A549 (cell line): ENCODE measurements at regions not wholly inside any gene's neighbourhood (a gene's known extent, or its start where the extent isn't known, plus 50 kb on each side); places are given as distances from the start of the nearest gene placed in this dataset.

ENCODE experiments used
- ATAC-seq, 2 experiments: fragments of 200-7000 bp in 1 of 2; fragments of >200 bp in 1 of 2; cut with Nextera tagmentation in 1 of 2; cut with Tn5 transposase in 1 of 2; 3 replicates each; pipeline versions ENCODE4 v1.8.0 to v1.9.1; 2018 to 2020; ENCODE audit warnings: mild to moderate bottlenecking in 1 of 2, moderate library complexity in 1 of 2
- CTCF ChIA-PET: fragments of 300-600 bp; sonication (Branson Sonifier 250); formaldehyde crosslinking; extraction: SDS; loops from one replicate; lab custom pipeline; 2021; ENCODE audit warnings: antibody characterized with exemption, inconsistent platforms; lab: Yijun Ruan, JAX
- POLR2A ChIA-PET: fragments of 350-600 bp; formaldehyde crosslinking; extraction: SDS; loops from one replicate; lab custom pipeline; 2021; ENCODE audit warnings: antibody characterized with exemption, inconsistent platforms; lab: Yijun Ruan, JAX
- DNase-seq, 2 experiments: peaks; one replicate each; pipeline versions ENCODE4 v3.0.0 to v3.0.0-alpha.2; 2011 to 2016; ENCODE audit warnings: low read depth in 1 of 2, low spot score in 1 of 2
- FAIRE-seq: peaks from 2 replicates; lab custom pipeline; 2011; peaks lifted over from hg19 to GRCh38; lab: Jason Lieb, UNC
- H3K27ac ChIP-seq, 2 experiments: fragments of >200 bp; sonication (Bioruptor Twin); formaldehyde crosslinking; 3 replicates each; pipeline ENCODE4 v1.5.1; 2016 to 2017
- H3K4me1 ChIP-seq: fragments of >200 bp; sonication (Bioruptor Twin); formaldehyde crosslinking; 3 replicates; pipeline ENCODE4 v1.6.1; 2016
- H3K4me2 ChIP-seq: fragments of >200 bp; sonication (Bioruptor Twin); formaldehyde crosslinking; 3 replicates; pipeline ENCODE4 v1.6.1; 2016
- H3K4me3 ChIP-seq: fragments of >200 bp; sonication (Bioruptor Twin); formaldehyde crosslinking; 3 replicates; pipeline ENCODE4 v1.5.1; 2016
- H3K9me3 ChIP-seq: fragments of >200 bp; sonication (Bioruptor Twin); formaldehyde crosslinking; 3 replicates; pipeline ENCODE4 v1.6.1; 2016
- ATOH8 ChIP-seq: fragments of 250-450 bp; sonication (Bioruptor Pico); IDR thresholded peaks from 2 replicates; pipeline ENCODE4 v1.5.0; 2020; ENCODE audit warnings: low read depth, mild to moderate bottlenecking, moderate library complexity
- BHLHE40 ChIP-seq: IDR thresholded peaks from 2 replicates; pipeline ENCODE4 v1.6.1; 2012; ENCODE audit warnings: low read depth, low read length, inconsistent platforms
- CBX8 ChIP-seq: fragments of 200-600 bp; sonication (generic); IDR thresholded peaks from 2 replicates; pipeline ENCODE4 v1.6.1; 2016
- CEBPB ChIP-seq, 2 experiments: fragments of >200 bp in 1 of 2; sonication (Bioruptor Twin) in 1 of 2; formaldehyde crosslinking in 1 of 2; IDR thresholded peaks; 2 replicates each; pipeline ENCODE4 v1.6.1; 2012 to 2016
- EHMT2 ChIP-seq: fragments of 200-600 bp; sonication (generic); IDR thresholded peaks from 2 replicates; pipeline ENCODE4 v1.6.1; 2016; ENCODE audit warnings: antibody characterized with exemption, low read depth, mild to moderate bottlenecking, moderate library complexity
- ELK1 ChIP-seq: fragments of 150-350 bp; IDR thresholded peaks from 2 replicates; pipeline ENCODE4 v1.6.1; 2014; ENCODE audit warnings: low read depth, mild to moderate bottlenecking, low read length
- ESRRA ChIP-seq: fragments of 150-350 bp; IDR thresholded peaks from 2 replicates; pipeline ENCODE4 v1.6.1; 2014; ENCODE audit warnings: mild to moderate bottlenecking, low read length, borderline replicate concordance
- FOSB ChIP-seq: fragments of 250-450 bp; sonication (Bioruptor Pico); IDR thresholded peaks from 2 replicates; pipeline ENCODE4 v1.5.0; 2020; ENCODE audit warnings: mild to moderate bottlenecking, moderate library complexity
- HOXA7 ChIP-seq: fragments of 250-450 bp; sonication (Bioruptor Pico); IDR thresholded peaks from 2 replicates; pipeline ENCODE4 v1.5.0; 2020; ENCODE audit warnings: mild to moderate bottlenecking, moderate library complexity
- HOXB13 ChIP-seq: fragments of 250-450 bp; sonication (Bioruptor Pico); IDR thresholded peaks from 2 replicates; pipeline ENCODE4 v1.5.0; 2020; ENCODE audit warnings: low read depth, mild to moderate bottlenecking, moderate library complexity
- HOXB5 ChIP-seq: fragments of 250-450 bp; sonication (Bioruptor Pico); IDR thresholded peaks from 2 replicates; pipeline ENCODE4 v1.5.0; 2020; ENCODE audit warnings: mild to moderate bottlenecking, moderate library complexity
- JUN ChIP-seq, 2 experiments: fragments of >200 bp; sonication (Bioruptor Twin); formaldehyde crosslinking; IDR thresholded peaks; 2 replicates in 1 of 2; 3 replicates in 1 of 2; pipeline ENCODE4 v1.6.1; 2016 to 2017
- KDM5A ChIP-seq: fragments of 200-600 bp; sonication (generic); IDR thresholded peaks from 2 replicates; pipeline ENCODE4 v1.6.1; 2016; ENCODE audit warnings: antibody characterized with exemption, mild to moderate bottlenecking
- MAFK ChIP-seq: fragments of 450-650 bp; IDR thresholded peaks from 2 replicates; pipeline ENCODE4 v1.6.1; 2014; ENCODE audit not compliant: partially characterized antibody
- MAZ ChIP-seq: fragments of 150-350 bp; IDR thresholded peaks from 2 replicates; pipeline ENCODE4 v1.6.1; 2014; ENCODE audit warnings: antibody characterized with exemption, low read depth, low read length, borderline replicate concordance
- NFE2L2 ChIP-seq: fragments of 150-350 bp; conservative IDR thresholded peaks from 2 replicates; pipeline ENCODE4 v1.6.1; 2014; ENCODE audit warnings: low read length
- NR3C1 ChIP-seq: fragments of >200 bp; sonication (Bioruptor Twin); formaldehyde crosslinking; IDR thresholded peaks from 3 replicates; pipeline ENCODE4 v1.6.1; 2017
- PBX3 ChIP-seq: IDR thresholded peaks from 2 replicates; pipeline ENCODE4 v1.6.1; 2012
- POLR2A ChIP-seq: IDR thresholded peaks from 2 replicates; pipeline ENCODE4 v1.6.1; 2012; ENCODE audit warnings: mild to moderate bottlenecking, low read length
- POLR2AphosphoS2 ChIP-seq: conservative IDR thresholded peaks from 2 replicates; pipeline ENCODE4 v1.6.1; 2012; ENCODE audit warnings: low read length, improper control_type of control experiment, inconsistent platforms
- SMC3 ChIP-seq: fragments of >200 bp; sonication (Bioruptor Twin); formaldehyde crosslinking; IDR thresholded peaks from 3 replicates; pipeline ENCODE4 v1.6.1; 2018; ENCODE audit warnings: inconsistent platforms
- TFCP2L1 ChIP-seq: fragments of 250-450 bp; sonication (Bioruptor Pico); IDR thresholded peaks from 2 replicates; pipeline ENCODE4 v1.5.0; 2021; ENCODE audit warnings: mild to moderate bottlenecking
- ZC3H11A ChIP-seq: fragments of 450-650 bp; IDR thresholded peaks from 2 replicates; pipeline ENCODE4 v1.6.1; 2014; ENCODE audit warnings: antibody characterized with exemption, mild to moderate bottlenecking
- WGBS: methylation state at CpG from one replicate; pipeline ENCODE4 v1.1.6; 2017; ENCODE audit errors: missing lambda C conversion rate; 5-methylcytosine and 5-hydroxymethylcytosine counted together

GRCh38 chr9:90466441-90466840 is 176.2 kb downstream of the DIRAS2 start:
- POLR2A ChIA-PET: no interaction called here
- Histone ChIP-seq H3K9me3 (no peaks in the 10 kb centered on the region), H3K4me1 (no peaks in the 10 kb centered on the region), H3K4me2 (no peak overlapping the region)
- no peak for ATAC-seq
- TF ChIP-seq HOXB5 (CRISPR knock-in tag) (no peak), FOSB (no peak), ELK1 (no peak)
- TF ChIP-seq, all 56 proteins: peak for 0
- FAIRE-seq (no peak), DNase-seq (no peak)
- WGBS: 64% methylated on average over 3 of the region's 3 CpGs
- Histone ChIP-seq H3K4me3 (no peak overlapping the region), H3K27ac (no peak overlapping the region)
- CTCF ChIA-PET: no interaction called here

GRCh38 chr9:90469435-90469834 is 173.2 kb downstream of the DIRAS2 start:
- H3K4me3 ChIP-seq: no peak overlapping the region
- no peak overlapping the region for H3K27ac ChIP-seq
- 64% methylated on average over 8 of the region's 8 CpGs for WGBS
- DNase-seq (no peak), ATAC-seq (no peak), FAIRE-seq (no peak)
- no peaks in the 10 kb centered on the region for H3K4me1 ChIP-seq
- TF ChIP-seq MAFK: peak; percentile 28
- TF ChIP-seq EHMT2: no peak
- no peak for TF ChIP-seq MAZ
- TF ChIP-seq NFE2L2: no peak
- no peak for TF ChIP-seq PBX3
- TF ChIP-seq TFCP2L1: no peak
- TF ChIP-seq KDM5A: no peak
- no peak for TF ChIP-seq CBX8
- POLR2A ChIA-PET: interaction anchor here (0.6 kb wide), 1 partner anchor 168 kb away, joined by 3 read pairs; no protein-coding TSS in a partner anchor
- no peaks in the 10 kb centered on the region for H3K9me3 ChIP-seq
- H3K4me2 ChIP-seq: no peak overlapping the region
- CTCF ChIA-PET: interaction anchor here (1.2 kb wide), 1 partner anchor 19 kb away, joined by 3 read pairs; no protein-coding TSS in a partner anchor

GRCh38 chr9:90469865-90470387 is 172.7 kb downstream of the DIRAS2 start:
- TF ChIP-seq BHLHE40 (no peak), POLR2AphosphoS2 (no peak), JUN (IDR thresholded peaks at IDR 0.05) (no peak)
- Histone ChIP-seq H3K4me2 (no peak overlapping the region), H3K27ac (no peak overlapping the region), H3K9me3 (no peaks in the 10 kb centered on the region), H3K4me3 (no peak overlapping the region), H3K4me1 (no peaks in the 10 kb centered on the region)
- 56% methylated on average over 6 of the region's 6 CpGs for WGBS
- FAIRE-seq (no peak), DNase-seq (no peak), ATAC-seq (no peak)
- POLR2A ChIA-PET: interaction anchor here (0.6 kb wide), 1 partner anchor 169 kb away, joined by 3 read pairs; no protein-coding TSS in a partner anchor
- CTCF ChIA-PET: no interaction called here

GRCh38 chr9:90476058-90476457 is 166.6 kb downstream of the DIRAS2 start:
- CTCF ChIA-PET: no interaction called here
- TF ChIP-seq HOXA7 (no peak), NR3C1 (no peak), HOXB13 (CRISPR knock-in tag) (no peak), ESRRA (no peak), FOSB (no peak), MAFK (no peak), CEBPB (IDR thresholded peaks at IDR 0.05) (no peak), EHMT2 (no peak), SMC3 (no peak), TFCP2L1 (no peak), PBX3 (no peak), ZC3H11A (no peak), MAZ (no peak), ATOH8 (no peak), POLR2A (no peak)
- TF ChIP-seq, all 56 proteins: peak for 0
- Histone ChIP-seq H3K4me1 (no peaks in the 10 kb centered on the region), H3K9me3 (no peaks in the 10 kb centered on the region), H3K4me3 (no peak overlapping the region), H3K27ac (no peak overlapping the region), H3K4me2 (no peak overlapping the region)
- FAIRE-seq (no peak), DNase-seq (no peak), ATAC-seq (no peak)
- POLR2A ChIA-PET: no interaction called here
